Fibroblast of villous mesenchyme (primary cell): ENCODE measurements at regions not wholly inside any gene's neighbourhood (a gene's known extent, or its start where the extent isn't known, plus 50 kb on each side); places are given as distances from the start of the nearest gene placed in this dataset.
A peak's percentile ranks its signal among the peaks of the same experiment; 100 is the strongest.
"Not testable (repeated sequence)": the region's sequence is repeated elsewhere in the genome, so short reads cannot be mapped to it uniquely, and the experiment has no call there.

Experiments used
- DNase-seq: peaks from one replicate; pipeline ENCODE4 v3.0.0-alpha.2; 2010; ENCODE audit warnings: low read depth
- H3K4me3 ChIP-seq: 2 replicates; pipeline ENCODE4 v1.5.1; 2011; ENCODE audit warnings: low read depth, mild to moderate bottlenecking, low read length
- TF ChIP-seq, protein P1 (sequence below): IDR thresholded peaks from 2 replicates; pipeline ENCODE4 v1.5.1; 2012; ENCODE audit warnings: low read depth, mild to moderate bottlenecking, low read length; ENCODE audit not compliant: insufficient read depth

GRCh38 chr9:33708441-33708840, 86.9 kb upstream of the PRSS3 start:
- DNase-seq, result no peak
- TF ChIP-seq, protein P1, sequence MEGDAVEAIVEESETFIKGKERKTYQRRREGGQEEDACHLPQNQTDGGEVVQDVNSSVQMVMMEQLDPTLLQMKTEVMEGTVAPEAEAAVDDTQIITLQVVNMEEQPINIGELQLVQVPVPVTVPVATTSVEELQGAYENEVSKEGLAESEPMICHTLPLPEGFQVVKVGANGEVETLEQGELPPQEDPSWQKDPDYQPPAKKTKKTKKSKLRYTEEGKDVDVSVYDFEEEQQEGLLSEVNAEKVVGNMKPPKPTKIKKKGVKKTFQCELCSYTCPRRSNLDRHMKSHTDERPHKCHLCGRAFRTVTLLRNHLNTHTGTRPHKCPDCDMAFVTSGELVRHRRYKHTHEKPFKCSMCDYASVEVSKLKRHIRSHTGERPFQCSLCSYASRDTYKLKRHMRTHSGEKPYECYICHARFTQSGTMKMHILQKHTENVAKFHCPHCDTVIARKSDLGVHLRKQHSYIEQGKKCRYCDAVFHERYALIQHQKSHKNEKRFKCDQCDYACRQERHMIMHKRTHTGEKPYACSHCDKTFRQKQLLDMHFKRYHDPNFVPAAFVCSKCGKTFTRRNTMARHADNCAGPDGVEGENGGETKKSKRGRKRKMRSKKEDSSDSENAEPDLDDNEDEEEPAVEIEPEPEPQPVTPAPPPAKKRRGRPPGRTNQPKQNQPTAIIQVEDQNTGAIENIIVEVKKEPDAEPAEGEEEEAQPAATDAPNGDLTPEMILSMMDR, result no peak
- no peak overlapping the region for H3K4me3 ChIP-seq

DNA sequence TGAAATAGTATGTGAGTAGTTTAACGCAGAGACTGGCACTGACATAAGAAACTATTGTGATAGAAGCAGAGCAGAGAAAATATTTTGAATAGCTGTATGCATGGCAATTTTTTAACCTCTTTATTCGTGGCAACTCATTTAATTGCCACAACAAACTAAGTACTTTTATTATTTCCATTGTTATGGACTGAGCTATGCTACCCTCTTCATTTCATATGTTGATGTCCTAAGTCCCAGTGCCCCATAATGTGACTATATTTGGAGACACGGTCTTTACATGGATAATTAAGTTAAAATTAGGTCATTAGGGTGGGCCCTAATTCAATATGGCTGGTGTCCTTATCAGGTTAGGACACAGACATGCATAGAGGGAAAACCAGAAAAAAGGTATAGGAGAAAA, 86.1 kb upstream of the PRSS3 start:
- H3K4me3 ChIP-seq, result no peak overlapping the region
- DNase-seq, result no peak
- TF ChIP-seq, protein P1, result no peak

- DNase-seq, H3K4me3 ChIP-seq: not testable (repeated sequence)
These were observed 83.9 kb upstream of the PRSS3 start for GRCh38 chr9:33711418-33711817.

GRCh38 chr9:33714989-33715388, 80.4 kb upstream of the PRSS3 start:
- H3K4me3 ChIP-seq, result no peak overlapping the region
- DNase-seq, result no peak
- TF ChIP-seq, protein P1, result no peak

- TF ChIP-seq, protein P1, result no peak
- H3K4me3 ChIP-seq, result no peak overlapping the region
- DNase-seq, result no peak
These were observed 76.4 kb upstream of the PRSS3 start for GRCh38 chr9:33718987-33719386.

- TF ChIP-seq, protein P1, result peak; percentile 66
- DNase-seq, result no peak
- H3K4me3 ChIP-seq, result no peak overlapping the region
These were observed 75.6 kb upstream of the PRSS3 start for GRCh38 chr9:33719581-33720374.

GRCh38 chr9:33721674-33722358, 73.5 kb upstream of the PRSS3 start:
- DNase-seq, result peak; percentile 76
- TF ChIP-seq, protein P1, result peak; percentile 97
- no peak overlapping the region for H3K4me3 ChIP-seq
